GM23248 (cell line): ENCODE measurements at regions not wholly inside any gene's neighbourhood (a gene's known extent, or its start where the extent isn't known, plus 50 kb on each side); places are given as distances from the start of the nearest gene placed in this dataset.

Experiments
- EZH2 ChIP-seq: fragments of 200-600 bp; sonication (generic); IDR thresholded peaks from 2 replicates; pipeline ENCODE4 v1.6.1; 2018; ENCODE audit warnings: antibody characterized with exemption, mild to moderate bottlenecking; ENCODE audit not compliant: insufficient read depth, poor library complexity, severe bottlenecking
- EZH2phosphoT487 ChIP-seq: fragments of 200-600 bp; sonication (generic); IDR thresholded peaks from 2 replicates; pipeline ENCODE4 v1.6.1; 2018; ENCODE audit warnings: antibody characterized with exemption, moderate library complexity, mild to moderate bottlenecking, low read depth; ENCODE audit not compliant: insufficient read depth

DNA sequence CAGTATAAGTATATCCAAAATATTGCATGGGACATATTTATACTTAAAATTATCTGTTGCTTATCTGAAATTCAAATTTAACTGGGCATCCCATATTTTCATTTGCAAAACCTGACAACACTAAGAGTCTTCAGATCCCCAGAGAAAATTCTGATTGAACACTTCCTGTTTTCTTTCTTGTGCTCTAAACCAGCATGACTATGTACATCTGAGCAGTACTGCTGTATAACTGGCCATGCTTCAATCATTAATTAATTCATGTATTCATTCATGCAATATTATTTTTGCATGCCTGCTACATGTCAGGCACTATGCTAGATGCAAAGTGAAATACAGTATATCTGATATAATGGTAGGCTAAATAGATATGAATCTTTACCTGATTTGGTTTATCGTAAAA is 461.2 kb downstream of the TLR4 start:
- TF ChIP-seq EZH2phosphoT487: no peak
- no peak for TF ChIP-seq EZH2
